ENCODE measurements at regions not wholly inside any gene's neighbourhood (a gene's known extent, or its start where the extent isn't known, plus 50 kb on each side); places are given as distances from the start of the nearest gene placed in this dataset.
A peak's percentile ranks its signal among the peaks of the same experiment; 100 is the strongest.
"Not testable (repeated sequence)": the region's sequence is repeated elsewhere in the genome, so short reads cannot be mapped to it uniquely, and the experiment has no call there.

- CTCF ChIA-PET, result no interaction called here
- TF ChIP-seq ZNF157 (tag by site-specific recombination; IDR thresholded peaks at IDR 0.05) (0 out of 2 replicates have a peak, but pooled peaks have one; percentile 53), ZNF747 (tag by site-specific recombination; IDR thresholded peaks at IDR 0.05) (no peak)
- H3K36me3 ChIP-seq (ENCODE audit: control insufficient read depth in 2 of 2, insufficient read depth in 1 of 2, low read length in 2 of 2), result no peaks in the 10 kb centered on the region
- H3K4me3 ChIP-seq (ENCODE audit: low read depth, low read length), result no peak overlapping the region
- no peaks in the 10 kb centered on the region for H3K9me3 ChIP-seq (ENCODE audit: control insufficient read depth, insufficient read depth, low read depth, low read length)
- no peaks in the 10 kb centered on the region for H3K4me1 ChIP-seq (ENCODE audit: control insufficient read depth, insufficient read depth, low read length)
- no peak overlapping the region for H3K27ac ChIP-seq (ENCODE audit: extremely low read depth, low read depth, low read length)
- POLR2A ChIA-PET, result no interaction called here
These were observed 643.9 kb downstream of the TBC1D22A start for GRCh38 chr22:47406180-47406834.

GRCh38 chr22:47405222-47405621 lies 642.8 kb downstream of the TBC1D22A start:
- H3K4me1 ChIP-seq (ENCODE audit: control insufficient read depth, insufficient read depth, low read length); H3K9me3 ChIP-seq (ENCODE audit: control insufficient read depth, insufficient read depth, low read depth, low read length); H3K36me3 ChIP-seq (ENCODE audit: control insufficient read depth in 2 of 2, insufficient read depth in 1 of 2, low read length in 2 of 2); POLR2A ChIA-PET; CTCF ChIA-PET; H3K27ac ChIP-seq (ENCODE audit: extremely low read depth, low read depth, low read length); H3K4me3 ChIP-seq (ENCODE audit: low read depth, low read length): not testable (repeated sequence)

GRCh38 chr22:47402876-47403525 lies 640.6 kb downstream of the TBC1D22A start:
- Histone ChIP-seq H3K9me3 (ENCODE audit: control insufficient read depth, insufficient read depth, low read depth, low read length) (no peaks in the 10 kb centered on the region), H3K36me3 (ENCODE audit: control insufficient read depth in 2 of 2, insufficient read depth in 1 of 2, low read length in 2 of 2) (no peaks in the 10 kb centered on the region), H3K27ac (ENCODE audit: extremely low read depth, low read depth, low read length) (no peak overlapping the region), H3K4me1 (ENCODE audit: control insufficient read depth, insufficient read depth, low read length) (no peaks in the 10 kb centered on the region), H3K4me3 (ENCODE audit: low read depth, low read length) (no peak overlapping the region)
- TF ChIP-seq ZIC2 (tag by site-specific recombination; IDR thresholded peaks at IDR 0.05) (no peak), ZNF704 (tag by site-specific recombination; IDR thresholded peaks at IDR 0.05) (no peak), SP2 (tag by site-specific recombination; IDR thresholded peaks at IDR 0.05) (no peak), KLF7 (tag by site-specific recombination; IDR thresholded peaks at IDR 0.05; ENCODE audit: borderline replicate concordance) (no peak), KLF10 (tag by site-specific recombination; IDR thresholded peaks at IDR 0.05) (no peak)
- ChIA-PET POLR2A (no interaction called here), CTCF (interaction anchor here (0.6 kb wide), 1 partner anchor 49 kb away, joined by 3 read pairs; no protein-coding TSS in a partner anchor)

- no peak overlapping the region for H3K27ac ChIP-seq (ENCODE audit: extremely low read depth, low read depth, low read length)
- no peaks in the 10 kb centered on the region for H3K4me1 ChIP-seq (ENCODE audit: control insufficient read depth, insufficient read depth, low read length)
- no peaks in the 10 kb centered on the region for H3K9me3 ChIP-seq (ENCODE audit: control insufficient read depth, insufficient read depth, low read depth, low read length)
- no peak for TF ChIP-seq ZFP3 (tag by site-specific recombination; IDR thresholded peaks at IDR 0.05; ENCODE audit: low read depth)
- TF ChIP-seq ZNF121 (tag by site-specific recombination; IDR thresholded peaks at IDR 0.05), result no peak
- TF ChIP-seq REPIN1 (tag by site-specific recombination; IDR thresholded peaks at IDR 0.05; ENCODE audit: low read depth), result no peak
- POLR2A ChIA-PET, result interaction anchor here (0.6 kb wide), 1 partner anchor 58 kb away, joined by 6 read pairs; no protein-coding TSS in a partner anchor
- CTCF ChIA-PET, result interaction anchor here (0.6 kb wide), 1 partner anchor 48 kb away, joined by 3 read pairs; no protein-coding TSS in a partner anchor
- H3K4me3 ChIP-seq (ENCODE audit: low read depth, low read length), result no peak overlapping the region
- H3K36me3 ChIP-seq (ENCODE audit: control insufficient read depth in 2 of 2, insufficient read depth in 1 of 2, low read length in 2 of 2), result no peaks in the 10 kb centered on the region
These were observed 639.7 kb downstream of the TBC1D22A start for GRCh38 chr22:47401976-47402770.

- CTCF ChIA-PET, result no interaction called here
- no peak overlapping the region for H3K4me3 ChIP-seq (ENCODE audit: low read depth, low read length)
- no peaks in the 10 kb centered on the region for H3K9me3 ChIP-seq (ENCODE audit: control insufficient read depth, insufficient read depth, low read depth, low read length)
- no peaks in the 10 kb centered on the region for H3K4me1 ChIP-seq (ENCODE audit: control insufficient read depth, insufficient read depth, low read length)
- POLR2A ChIA-PET, result no interaction called here
- H3K27ac ChIP-seq (ENCODE audit: extremely low read depth, low read depth, low read length), result no peak overlapping the region
- H3K36me3 ChIP-seq (ENCODE audit: control insufficient read depth in 2 of 2, insufficient read depth in 1 of 2, low read length in 2 of 2), result no peaks in the 10 kb centered on the region
- TF ChIP-seq ZNF654 (tag by site-specific recombination; IDR thresholded peaks at IDR 0.05; ENCODE audit: low read depth) (no peak), AEBP2 (tag by site-specific recombination; IDR thresholded peaks at IDR 0.05; ENCODE audit: borderline replicate concordance) (no peak), PRDM6 (tag by site-specific recombination; IDR thresholded peaks at IDR 0.05) (no peak), ZFP3 (tag by site-specific recombination; IDR thresholded peaks at IDR 0.05; ENCODE audit: low read depth) (no peak), ZBTB26 (tag by site-specific recombination; optimal IDR thresholded peaks at IDR 0.05) (no peak), ZFP41 (tag by site-specific recombination; IDR thresholded peaks at IDR 0.05; ENCODE audit: borderline replicate concordance) (no peak), ZNF670 (tag by site-specific recombination; IDR thresholded peaks at IDR 0.05; ENCODE audit: low read depth) (no peak)
These were observed 639.1 kb downstream of the TBC1D22A start for GRCh38 chr22:47401592-47401898.
